PC-3 (cell line): ENCODE measurements at regions not wholly inside any gene's neighbourhood (a gene's known extent, or its start where the extent isn't known, plus 50 kb on each side); places are given as distances from the start of the nearest gene placed in this dataset.
"Not testable (repeated sequence)": the region's sequence is repeated elsewhere in the genome, so short reads cannot be mapped to it uniquely, and the experiment has no call there.

Experiments
- EZH2phosphoT487 ChIP-seq: fragments of 300-600 bp; sonication (generic); IDR thresholded peaks from 2 replicates; pipeline ENCODE4 v1.6.1; 2018; ENCODE audit warnings: mild to moderate bottlenecking, antibody characterized with exemption, low read length, borderline replicate concordance
- TF ChIP-seq, protein P1 (sequence below): fragments of 300-600 bp; sonication (generic); conservative IDR thresholded peaks from 2 replicates; pipeline ENCODE4 v1.5.1; 2017; ENCODE audit warnings: antibody characterized with exemption, low read depth, mild to moderate bottlenecking, low read length

DNA sequence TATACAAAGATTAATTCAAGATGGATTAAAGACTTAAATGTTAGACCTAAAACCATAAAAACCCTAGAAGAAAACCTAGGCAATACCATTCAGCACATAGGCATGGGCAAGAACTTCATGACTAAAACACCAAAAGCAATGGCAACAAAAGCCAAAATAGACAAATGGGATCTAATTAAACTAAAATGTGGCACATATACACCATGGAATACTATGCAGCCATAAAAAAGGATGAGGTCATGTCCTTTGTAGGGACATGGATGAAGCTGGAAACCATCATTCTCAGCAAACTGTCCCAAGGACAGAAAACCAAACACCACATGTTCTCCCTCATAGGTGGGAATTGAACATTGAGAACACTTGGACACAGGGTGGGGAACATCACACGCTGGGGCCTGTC lies 133.4 kb upstream of the APOOL start:
- TF ChIP-seq, protein P1, sequence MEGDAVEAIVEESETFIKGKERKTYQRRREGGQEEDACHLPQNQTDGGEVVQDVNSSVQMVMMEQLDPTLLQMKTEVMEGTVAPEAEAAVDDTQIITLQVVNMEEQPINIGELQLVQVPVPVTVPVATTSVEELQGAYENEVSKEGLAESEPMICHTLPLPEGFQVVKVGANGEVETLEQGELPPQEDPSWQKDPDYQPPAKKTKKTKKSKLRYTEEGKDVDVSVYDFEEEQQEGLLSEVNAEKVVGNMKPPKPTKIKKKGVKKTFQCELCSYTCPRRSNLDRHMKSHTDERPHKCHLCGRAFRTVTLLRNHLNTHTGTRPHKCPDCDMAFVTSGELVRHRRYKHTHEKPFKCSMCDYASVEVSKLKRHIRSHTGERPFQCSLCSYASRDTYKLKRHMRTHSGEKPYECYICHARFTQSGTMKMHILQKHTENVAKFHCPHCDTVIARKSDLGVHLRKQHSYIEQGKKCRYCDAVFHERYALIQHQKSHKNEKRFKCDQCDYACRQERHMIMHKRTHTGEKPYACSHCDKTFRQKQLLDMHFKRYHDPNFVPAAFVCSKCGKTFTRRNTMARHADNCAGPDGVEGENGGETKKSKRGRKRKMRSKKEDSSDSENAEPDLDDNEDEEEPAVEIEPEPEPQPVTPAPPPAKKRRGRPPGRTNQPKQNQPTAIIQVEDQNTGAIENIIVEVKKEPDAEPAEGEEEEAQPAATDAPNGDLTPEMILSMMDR: not testable (repeated sequence)
- TF ChIP-seq EZH2phosphoT487: not testable (repeated sequence)
